KG1 (cell line): ENCODE measurements at regions not wholly inside any gene's neighbourhood (a gene's known extent, or its start where the extent isn't known, plus 50 kb on each side); places are given as distances from the start of the nearest gene placed in this dataset.
"Not testable (repeated sequence)": the region's sequence is repeated elsewhere in the genome, so short reads cannot be mapped to it uniquely, and the experiment has no call there.

Experiments
- DNase-seq: peaks from one replicate; lab custom pipeline; 2025; lab: John Stamatoyannopoulos, UW

GRCh38 chr14:30443368-30444007 lies 115.5 kb upstream of the G2E3 start:
- no peak for DNase-seq

GRCh38 chr14:30444451-30444850 lies 114.5 kb upstream of the G2E3 start:
- no peak for DNase-seq

- no peak for DNase-seq
Measured at GRCh38 chr14:30445011-30445793, 113.8 kb upstream of the G2E3 start.

- DNase-seq = no peak
Measured at GRCh38 chr14:30445852-30446251, 113.1 kb upstream of the G2E3 start.

- DNase-seq = no peak
Measured at GRCh38 chr14:30450631-30451545, 108.1 kb upstream of the G2E3 start.

- no peak for DNase-seq
Measured at GRCh38 chr14:30456296-30456695, 102.7 kb upstream of the G2E3 start.

GRCh38 chr14:30462358-30462757 lies 96.6 kb upstream of the G2E3 start:
- no peak for DNase-seq

- no peak for DNase-seq
Measured at GRCh38 chr14:30464481-30464880, 94.5 kb upstream of the G2E3 start.

GRCh38 chr14:30468354-30468753 lies 90.6 kb upstream of the G2E3 start:
- DNase-seq = no peak

- DNase-seq = no peak
Measured at GRCh38 chr14:30471980-30472379, 87.0 kb upstream of the G2E3 start.

GRCh38 chr14:30473846-30474696 lies 84.9 kb upstream of the G2E3 start:
- not testable (repeated sequence) for DNase-seq

GRCh38 chr14:30482276-30482675 lies 76.7 kb upstream of the G2E3 start:
- DNase-seq = no peak

- DNase-seq = no peak
Measured at GRCh38 chr14:30484201-30484600, 74.8 kb upstream of the G2E3 start.

GRCh38 chr14:30484976-30485375 lies 74.0 kb upstream of the G2E3 start:
- no peak for DNase-seq

- no peak for DNase-seq
Measured at GRCh38 chr14:30496852-30497251, 62.1 kb upstream of the G2E3 start.

- no peak for DNase-seq
Measured at GRCh38 chr14:30499358-30499757, 59.6 kb upstream of the G2E3 start.

GRCh38 chr14:30500222-30500621 lies 58.7 kb upstream of the G2E3 start:
- DNase-seq = no peak

- DNase-seq = no peak
Measured at GRCh38 chr14:30507209-30507608, 51.7 kb upstream of the G2E3 start.
